ENCODE measurements at regions not wholly inside any gene's neighbourhood (a gene's known extent, or its start where the extent isn't known, plus 50 kb on each side); places are given as distances from the start of the nearest gene placed in this dataset.

GRCh38 chr6:15949982-15950381, 178.9 kb upstream of the MYLIP start:
- TF ChIP-seq CTCF (conservative IDR thresholded peaks at IDR 0.05 in 1 of 2, IDR thresholded peaks at IDR 0.05 in 1 of 2; ENCODE audit: extremely low read depth in 1 of 2, insufficient read depth in 1 of 2, low read depth in 1 of 2, low read length in 2 of 2) = no peak
- no peak for TF ChIP-seq EZH2 (IDR thresholded peaks at IDR 0.05; ENCODE audit: borderline replicate concordance, low read length)

Measured in mammary epithelial cell (primary cell).